Right lobe of liver (tissue), 6 donors: ENCODE measurements at regions not wholly inside any gene's neighbourhood (a gene's known extent, or its start where the extent isn't known, plus 50 kb on each side); places are given as distances from the start of the nearest gene placed in this dataset.

Source experiments
- ATAC-seq, 4 donors: fragments of 200-7000 bp; cut with Tn5 transposase; one replicate each; pipeline ENCODE4 v1.9.1; 2020; ENCODE audit warnings: mild to moderate bottlenecking in 4 of 4, moderate library complexity in 4 of 4
- DNase-seq, 3 donors: peaks; one replicate each; pipeline ENCODE4 v3.0.0-alpha.2; 2020
- H3K27ac ChIP-seq, 3 donors: fragments of 200-600 bp; one replicate each; pipeline ENCODE4 v1.8.0; 2022
- H3K27me3 ChIP-seq, 2 donors: fragments of 200-600 bp; one replicate each; pipeline ENCODE4 v1.8.0; 2022
- H3K36me3 ChIP-seq, 4 donors: fragments of 200-600 bp; sonication (generic) in 1 of 4; one replicate each; pipeline versions ENCODE4 v1.5.1 to v1.8.0; 2017 to 2022; ENCODE audit warnings: control low read depth in 1 of 4
- H3K4me1 ChIP-seq, 4 donors: fragments of 200-600 bp; sonication (generic) in 1 of 4; one replicate each; pipeline versions ENCODE4 v1.5.1 to v1.8.0; 2017 to 2022; ENCODE audit warnings: control low read depth in 1 of 4
- H3K4me3 ChIP-seq, 3 donors: fragments of 200-600 bp; one replicate each; pipeline ENCODE4 v1.8.0; 2022
- H3K9me3 ChIP-seq, 4 donors: fragments of 200-600 bp; sonication (generic) in 1 of 4; one replicate each; pipeline versions ENCODE4 v1.5.1 to v1.8.0; 2017 to 2022; ENCODE audit warnings: control low read depth in 1 of 4
- POLR2A ChIP-seq: fragments of 450-650 bp; IDR thresholded peaks from one replicate; pipeline ENCODE4 v1.6.1; 2017; ENCODE audit warnings: antibody characterized with exemption, mild to moderate bottlenecking
- WGBS: methylation state at CpG from one replicate; pipeline ENCODE4 v1.1.6; 2018; ENCODE audit warnings: low coverage, low lambda C conversion rate; ENCODE audit not compliant: insufficient coverage; ENCODE audit errors: missing lambda C conversion rate; 5-methylcytosine and 5-hydroxymethylcytosine counted together
- intact Hi-C, 2 donors: fragments of 100-400 bp; cut with DNase I; formaldehyde crosslinking; loops; one replicate each; pipeline versions ENCODE4 v1.11.2 to v1.14.1; 2022
- TF ChIP-seq, protein P1 (sequence below), 4 donors: fragments of 200-600 bp in 3 of 4; fragments of 450-650 bp in 1 of 4; IDR thresholded peaks; one replicate each; pipeline versions ENCODE4 v1.5.1 to v1.8.0; 2016 to 2022; ENCODE audit warnings: antibody characterized with exemption in 4 of 4, mild to moderate bottlenecking in 2 of 4
- donor health status: DM: no; HTN: yes; CAD: no.
- donor health status: DM: no; HTN: no; CAD: no.
- donor health status: DM: no; HTN: no; CAD: no.
- donor health status: DM: no; HTN: yes; CAD: no.
- donor health status: DM: no; HTN: yes; CAD: no.

DNA sequence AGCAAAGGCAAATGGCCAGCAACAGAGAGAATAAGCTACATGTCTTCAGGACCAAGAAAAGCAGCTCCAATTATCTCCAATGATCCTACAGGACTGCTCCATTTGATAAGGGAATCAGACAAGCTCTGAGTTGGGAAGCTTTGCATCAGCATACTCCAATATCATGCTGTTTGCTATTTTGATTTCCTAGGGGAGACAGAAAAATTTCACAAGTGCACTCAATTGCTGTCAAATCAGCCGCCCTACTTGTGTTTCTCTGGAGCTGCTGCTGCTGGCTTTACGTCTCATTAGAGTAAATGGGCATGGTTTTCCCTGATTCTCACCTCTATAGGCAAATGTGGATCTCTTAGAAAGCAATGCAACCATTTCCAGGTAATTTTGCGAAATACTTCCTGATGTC is 201.7 kb downstream of the PRELID2 start:
- Histone ChIP-seq H3K27ac (no peak overlapping the region), H3K27me3 (no peaks in the 10 kb centered on the region), H3K4me3 (no peak overlapping the region), H3K9me3 (no peaks in the 10 kb centered on the region), H3K4me1 (no peaks in the 10 kb centered on the region), H3K36me3 (no peaks in the 10 kb centered on the region)
- ATAC-seq, result no peak
- WGBS, result 79% methylated on average over 3 of the region's 3 CpGs
- DNase-seq, result no peak
- TF ChIP-seq, protein P1, sequence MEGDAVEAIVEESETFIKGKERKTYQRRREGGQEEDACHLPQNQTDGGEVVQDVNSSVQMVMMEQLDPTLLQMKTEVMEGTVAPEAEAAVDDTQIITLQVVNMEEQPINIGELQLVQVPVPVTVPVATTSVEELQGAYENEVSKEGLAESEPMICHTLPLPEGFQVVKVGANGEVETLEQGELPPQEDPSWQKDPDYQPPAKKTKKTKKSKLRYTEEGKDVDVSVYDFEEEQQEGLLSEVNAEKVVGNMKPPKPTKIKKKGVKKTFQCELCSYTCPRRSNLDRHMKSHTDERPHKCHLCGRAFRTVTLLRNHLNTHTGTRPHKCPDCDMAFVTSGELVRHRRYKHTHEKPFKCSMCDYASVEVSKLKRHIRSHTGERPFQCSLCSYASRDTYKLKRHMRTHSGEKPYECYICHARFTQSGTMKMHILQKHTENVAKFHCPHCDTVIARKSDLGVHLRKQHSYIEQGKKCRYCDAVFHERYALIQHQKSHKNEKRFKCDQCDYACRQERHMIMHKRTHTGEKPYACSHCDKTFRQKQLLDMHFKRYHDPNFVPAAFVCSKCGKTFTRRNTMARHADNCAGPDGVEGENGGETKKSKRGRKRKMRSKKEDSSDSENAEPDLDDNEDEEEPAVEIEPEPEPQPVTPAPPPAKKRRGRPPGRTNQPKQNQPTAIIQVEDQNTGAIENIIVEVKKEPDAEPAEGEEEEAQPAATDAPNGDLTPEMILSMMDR (IDR thresholded peaks at IDR 0.05), result no peak
- no peak for TF ChIP-seq POLR2A
- intact Hi-C loops, result no loop called here

GRCh38 chr5:145632701-145633100 is 202.4 kb downstream of the PRELID2 start:
- WGBS, result 60% methylated on average over 1 of the region's 1 CpG
- no peak overlapping the region for H3K27ac ChIP-seq
- ATAC-seq (no peak), DNase-seq (no peak)
- no peaks in the 10 kb centered on the region for H3K9me3 ChIP-seq
- H3K36me3 ChIP-seq, result no peaks in the 10 kb centered on the region
- H3K4me3 ChIP-seq, result no peak overlapping the region
- H3K4me1 ChIP-seq, result no peaks in the 10 kb centered on the region
- intact Hi-C loops, result no loop called here
- H3K27me3 ChIP-seq, result no peaks in the 10 kb centered on the region
- TF ChIP-seq POLR2A, result no peak
- TF ChIP-seq, protein P1 (IDR thresholded peaks at IDR 0.05), result no peak

- ATAC-seq, result no peak
- 66% methylated on average over 2 of the region's 3 CpGs for WGBS
Observed at GRCh38 chr5:145629047-145629446, 206.1 kb downstream of the PRELID2 start.

DNA sequence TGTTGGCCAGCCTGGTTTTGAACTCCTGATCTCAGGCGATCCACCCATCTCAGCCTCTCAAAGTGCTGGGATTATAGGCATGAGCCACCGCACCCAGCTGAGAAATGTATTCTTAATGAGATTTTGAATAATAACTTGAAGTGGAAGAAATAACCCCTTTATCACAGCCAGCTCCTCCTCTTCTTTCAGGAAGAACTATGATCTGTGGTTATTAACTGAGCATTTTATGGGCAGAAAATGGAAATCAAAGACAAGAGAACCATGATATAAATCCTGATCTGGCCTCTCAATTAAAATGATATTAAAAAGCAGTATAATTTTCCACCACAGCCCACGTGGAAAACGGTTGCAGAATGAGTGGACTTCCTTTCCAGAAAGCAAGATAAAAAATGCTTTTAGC is 206.6 kb downstream of the PRELID2 start:
- H3K4me3 ChIP-seq, result no peak overlapping the region
- 65% methylated on average over 4 of the region's 4 CpGs for WGBS
- intact Hi-C loops, result no loop called here

More at GRCh38 chr5:145629047-145629446, 206.1 kb downstream of the PRELID2 start:
- no peaks in the 10 kb centered on the region for H3K9me3 ChIP-seq
- DNase-seq, result no peak
- H3K4me1 ChIP-seq, result no peaks in the 10 kb centered on the region
- H3K4me3 ChIP-seq, result no peak overlapping the region
- no peaks in the 10 kb centered on the region for H3K36me3 ChIP-seq
- no peak for TF ChIP-seq POLR2A
- TF ChIP-seq, protein P1 (IDR thresholded peaks at IDR 0.05), result no peak
- H3K27me3 ChIP-seq, result no peaks in the 10 kb centered on the region
- intact Hi-C loops, result no loop called here
- H3K27ac ChIP-seq, result no peak overlapping the region

More for the DNA sequence above, 206.6 kb downstream of the PRELID2 start:
- DNase-seq (no peak), ATAC-seq (no peak)
- Histone ChIP-seq H3K27ac (no peak overlapping the region), H3K4me1 (no peaks in the 10 kb centered on the region), H3K36me3 (no peaks in the 10 kb centered on the region), H3K9me3 (no peaks in the 10 kb centered on the region), H3K27me3 (no peaks in the 10 kb centered on the region)
- TF ChIP-seq, protein P1 (IDR thresholded peaks at IDR 0.05), result no peak
- no peak for TF ChIP-seq POLR2A
